GM12878 (cell line): ENCODE measurements at regions not wholly inside any gene's neighbourhood (a gene's known extent, or its start where the extent isn't known, plus 50 kb on each side); places are given as distances from the start of the nearest gene placed in this dataset.

Experiments used
- ATAC-seq: fragments of 200-7000 bp; cut with Tn5 transposase; 3 replicates; pipeline ENCODE4 v1.9.1; 2020; ENCODE audit warnings: mild to moderate bottlenecking, moderate library complexity
- BruUV-seq: library from RNA; stranded (reverse); fragments of 400-500 nt; replicated peaks from 2 replicates; lab custom pipeline; 2021; lab: Mats Ljungman, UMichigan
- CTCF ChIA-PET: fragments of 300-600 bp; sonication (Branson Sonifier 250); formaldehyde crosslinking; extraction: SDS; loops from one replicate; lab custom pipeline; 2021; ENCODE audit warnings: inconsistent platforms; lab: Yijun Ruan, JAX
- POLR2A ChIA-PET: fragments of 350-600 bp; formaldehyde crosslinking; extraction: SDS; loops from one replicate; lab custom pipeline; 2021; ENCODE audit warnings: inconsistent platforms; lab: Charles Lee
- RAD21 ChIA-PET: fragments of 300-600 bp; sonication (Branson Sonifier 250); formaldehyde crosslinking; loops from one replicate; lab custom pipeline; 2023; ENCODE audit warnings: antibody characterized with exemption; ENCODE audit not compliant: unreplicated experiment; lab: Charles Lee
- SMC1A ChIA-PET: fragments of 300-600 bp; sonication (Branson Sonifier 250); formaldehyde crosslinking; loops from one replicate; lab custom pipeline; 2023; ENCODE audit not compliant: unreplicated experiment, uncharacterized antibody; lab: Charles Lee
- DNase-seq: peaks from one replicate; pipeline ENCODE4 v3.0.0-alpha.2; 2011; ENCODE audit warnings: low read depth, low spot score
- FAIRE-seq: peaks from 3 replicates; lab custom pipeline; 2011; peaks lifted over from hg19 to GRCh38; lab: Jason Lieb, UNC
- H2AFZ ChIP-seq: 2 replicates; pipeline ENCODE4 v1.6.0; 2011; ENCODE audit warnings: low read depth, low read length, control low read depth; ENCODE audit not compliant: control insufficient read depth
- H3K27ac ChIP-seq: 2 replicates; pipeline ENCODE4 v1.5.1; 2011; ENCODE audit warnings: control low read depth; ENCODE audit not compliant: control insufficient read depth, insufficient read depth
- H3K27me3 ChIP-seq, 2 experiments: replicated peaks in 1 of 2; 2 replicates each; pipeline versions ENCODE4 v1.6.0 to v1.6.1; 2011; ENCODE audit warnings: low read length in 1 of 2; ENCODE audit not compliant: control insufficient read depth in 2 of 2, insufficient read depth in 2 of 2
- H3K36me3 ChIP-seq, 2 experiments: 2 replicates each; pipeline ENCODE4 v1.5.1; 2011; ENCODE audit warnings: low read length in 1 of 2; ENCODE audit not compliant: control insufficient read depth in 2 of 2, insufficient read depth in 2 of 2
- H3K4me1 ChIP-seq: 2 replicates; pipeline ENCODE4 v1.6.1; 2011; ENCODE audit warnings: mild to moderate bottlenecking, low read length, moderate library complexity, mixed read lengths; ENCODE audit not compliant: control insufficient read depth, insufficient read depth
- H3K4me2 ChIP-seq: 2 replicates; pipeline ENCODE4 v1.6.0; 2011; ENCODE audit warnings: control low read depth; ENCODE audit not compliant: control insufficient read depth, insufficient read depth
- H3K4me3 ChIP-seq: fragments of 200-600 bp; sonication (generic); 2 replicates; pipeline ENCODE4 v1.5.1; 2016
- H3K79me2 ChIP-seq: 2 replicates; pipeline ENCODE4 v1.6.0; 2011; ENCODE audit warnings: low read length; ENCODE audit not compliant: control insufficient read depth, insufficient read depth
- H3K9ac ChIP-seq: 2 replicates; pipeline ENCODE4 v1.8.0; 2011; ENCODE audit warnings: low read length, control low read depth, mixed read lengths; ENCODE audit not compliant: control insufficient read depth, insufficient read depth
- H3K9me3 ChIP-seq: replicated peaks from 3 replicates; pipeline ENCODE4 v1.5.1; 2011; ENCODE audit warnings: mild to moderate bottlenecking, low read length; ENCODE audit not compliant: control insufficient read depth, insufficient read depth
- H4K20me1 ChIP-seq: 2 replicates; pipeline ENCODE4 v1.6.0; 2011; ENCODE audit not compliant: control insufficient read depth, insufficient read depth
- BCL11A ChIP-seq: IDR thresholded peaks from 2 replicates; pipeline ENCODE4 v1.6.1; 2011; ENCODE audit warnings: low read depth, low read length
- CREM ChIP-seq: IDR thresholded peaks from 2 replicates; pipeline ENCODE4 v1.6.1; 2014; ENCODE audit warnings: antibody characterized with exemption, low read depth
- DPF2 ChIP-seq: fragments of 450-650 bp; IDR thresholded peaks from 2 replicates; pipeline ENCODE4 v1.6.1; 2017; ENCODE audit warnings: mild to moderate bottlenecking
- EP300 ChIP-seq, 2 experiments: fragments of 150-350 bp in 1 of 2; IDR thresholded peaks; 2 replicates each; pipeline ENCODE4 v1.6.1; 2011 to 2012; ENCODE audit warnings: low read depth in 2 of 2, low read length in 2 of 2, borderline replicate concordance in 1 of 2, improper control_type of control experiment in 1 of 2, inconsistent platforms in 1 of 2; ENCODE audit not compliant: control insufficient read depth in 1 of 2
- HCFC1 ChIP-seq: fragments of 150-350 bp; IDR thresholded peaks from 2 replicates; pipeline ENCODE4 v1.6.1; 2014; ENCODE audit warnings: low read length
- MEF2A ChIP-seq: IDR thresholded peaks from 2 replicates; pipeline ENCODE4 v1.6.1; 2011; ENCODE audit warnings: low read depth, mild to moderate bottlenecking, low read length, moderate library complexity; ENCODE audit not compliant: insufficient read depth
- MTA2 ChIP-seq: fragments of 450-650 bp; IDR thresholded peaks from 2 replicates; pipeline ENCODE4 v1.6.1; 2016; ENCODE audit warnings: low read depth, mild to moderate bottlenecking, moderate library complexity
- RAD21 ChIP-seq: IDR thresholded peaks from 2 replicates; pipeline ENCODE4 v1.6.1; 2011; ENCODE audit warnings: mild to moderate bottlenecking, low read depth, low read length, moderate library complexity; ENCODE audit not compliant: insufficient read depth
- RBBP5 ChIP-seq: fragments of 200-600 bp; sonication (generic); conservative IDR thresholded peaks from 2 replicates; pipeline ENCODE4 v1.6.1; 2016
- SUPT20H ChIP-seq: IDR thresholded peaks from 2 replicates; pipeline ENCODE4 v1.6.1; 2011; ENCODE audit warnings: low read depth, mild to moderate bottlenecking, low read length, moderate library complexity, borderline replicate concordance; ENCODE audit not compliant: control insufficient read depth
- TAF1 ChIP-seq: IDR thresholded peaks from 2 replicates; pipeline ENCODE4 v1.6.1; 2011; ENCODE audit warnings: mild to moderate bottlenecking, low read depth, low read length, borderline replicate concordance
- TARDBP ChIP-seq: IDR thresholded peaks from 2 replicates; pipeline ENCODE4 v1.6.1; 2016; ENCODE audit warnings: borderline replicate concordance
- YBX1 ChIP-seq: fragments of 450-650 bp; IDR thresholded peaks from 2 replicates; pipeline ENCODE4 v1.6.1; 2016; ENCODE audit warnings: antibody characterized with exemption
- ZNF207 ChIP-seq: fragments of 450-650 bp; IDR thresholded peaks from 2 replicates; pipeline ENCODE4 v1.6.1; 2014; ENCODE audit warnings: antibody characterized with exemption, mild to moderate bottlenecking, borderline replicate concordance
- in situ Hi-C: fragments of 300-500 bp; cut with MboI; formaldehyde crosslinking; loops from 9 replicates; pipeline ENCODE4 v1.14.3; 2018; ENCODE audit warnings: mixed read lengths
- intact Hi-C: fragments of 100-400 bp; cut with micrococcal nuclease; formaldehyde crosslinking; loops from one replicate; pipeline ENCODE4 v1.14.2; 2022; ENCODE audit not compliant: unreplicated experiment
- TF ChIP-seq, protein P1 (sequence below): fragments of 450-650 bp; IDR thresholded peaks from 2 replicates; pipeline ENCODE4 v1.6.1; 2016; ENCODE audit warnings: mild to moderate bottlenecking
- TF ChIP-seq, protein P2 (sequence below): fragments of 450-650 bp; IDR thresholded peaks from 2 replicates; pipeline ENCODE4 v1.6.1; 2018; ENCODE audit warnings: borderline replicate concordance, mild to moderate bottlenecking; ENCODE audit not compliant: partially characterized antibody
- TF ChIP-seq, protein P3 (sequence below): fragments of 450-650 bp; IDR thresholded peaks from 2 replicates; pipeline ENCODE4 v1.6.1; 2018; ENCODE audit warnings: mild to moderate bottlenecking, low read depth, moderate library complexity; ENCODE audit not compliant: partially characterized antibody

DNA sequence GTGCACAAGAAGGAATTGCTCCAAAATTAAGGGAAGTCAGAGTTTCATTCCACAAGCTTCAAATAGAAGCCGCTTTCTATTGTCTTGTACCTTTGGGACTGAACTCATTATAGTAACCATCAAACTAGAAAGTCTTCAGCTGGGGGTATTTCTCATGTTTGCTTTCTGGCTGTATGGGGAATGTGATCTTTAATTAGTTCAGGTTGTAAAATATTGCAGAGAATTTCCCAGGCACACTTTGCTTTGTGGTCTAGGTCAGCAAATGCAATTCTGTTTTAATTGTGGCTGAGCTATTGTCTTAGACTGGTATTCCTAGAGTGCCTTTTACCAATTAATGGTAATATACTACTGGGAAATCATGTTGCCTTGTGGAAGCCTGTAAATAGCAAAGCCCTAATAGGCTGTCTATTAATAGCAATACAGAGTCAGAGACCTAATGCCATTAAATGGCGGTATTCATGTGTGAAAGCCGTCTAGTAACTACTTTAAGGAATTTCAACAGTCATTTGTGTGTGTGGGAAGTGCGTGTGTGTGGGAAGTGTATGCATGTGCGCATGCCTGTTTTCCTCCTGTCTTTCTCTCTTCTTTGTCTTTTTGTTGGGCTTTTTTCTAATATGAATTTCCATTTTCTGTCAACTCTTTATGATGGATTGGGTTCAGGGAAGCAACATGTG, 276.6 kb downstream of the FAT3 start (continued):
- TF ChIP-seq, protein P1, sequence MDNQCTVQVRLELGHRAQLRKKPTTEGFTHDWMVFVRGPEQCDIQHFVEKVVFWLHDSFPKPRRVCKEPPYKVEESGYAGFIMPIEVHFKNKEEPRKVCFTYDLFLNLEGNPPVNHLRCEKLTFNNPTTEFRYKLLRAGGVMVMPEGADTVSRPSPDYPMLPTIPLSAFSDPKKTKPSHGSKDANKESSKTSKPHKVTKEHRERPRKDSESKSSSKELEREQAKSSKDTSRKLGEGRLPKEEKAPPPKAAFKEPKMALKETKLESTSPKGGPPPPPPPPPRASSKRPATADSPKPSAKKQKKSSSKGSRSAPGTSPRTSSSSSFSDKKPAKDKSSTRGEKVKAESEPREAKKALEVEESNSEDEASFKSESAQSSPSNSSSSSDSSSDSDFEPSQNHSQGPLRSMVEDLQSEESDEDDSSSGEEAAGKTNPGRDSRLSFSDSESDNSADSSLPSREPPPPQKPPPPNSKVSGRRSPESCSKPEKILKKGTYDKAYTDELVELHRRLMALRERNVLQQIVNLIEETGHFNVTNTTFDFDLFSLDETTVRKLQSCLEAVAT, result no peak
- TF ChIP-seq YBX1, result no peak

DNA sequence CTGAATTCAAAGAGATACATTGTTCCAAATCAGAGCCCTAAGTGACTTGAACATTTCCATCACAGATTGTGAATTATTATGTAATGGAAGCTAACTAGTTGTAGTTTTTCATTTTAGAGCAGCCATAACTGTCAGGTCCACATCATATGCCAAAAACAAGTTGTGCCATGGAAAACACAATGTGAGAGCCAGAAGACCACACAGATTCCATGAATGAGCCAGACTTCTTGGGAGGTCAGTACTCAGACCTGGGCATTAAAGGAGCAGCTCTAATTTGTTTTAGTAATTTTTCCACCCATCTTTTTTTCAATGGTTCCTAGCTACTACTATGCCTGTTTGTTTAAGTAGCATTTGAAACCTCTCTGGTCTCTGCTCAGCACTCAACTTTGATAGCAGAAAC, 279.4 kb downstream of the FAT3 start:
- Histone ChIP-seq H3K36me3 (no peaks in the 10 kb centered on the region), H2AFZ (no peak overlapping the region), H3K4me2 (no peak overlapping the region), H3K27ac (no peak overlapping the region), H3K9me3 (no peaks in the 10 kb centered on the region), H4K20me1 (no peaks in the 10 kb centered on the region), H3K27me3 (no peaks in the 10 kb centered on the region), H3K4me1 (no peaks in the 10 kb centered on the region), H3K79me2 (no peaks in the 10 kb centered on the region), H3K9ac (no peak overlapping the region), H3K4me3 (no peak overlapping the region)
- FAIRE-seq, result no peak
- ChIA-PET SMC1A (no interaction called here), CTCF (no interaction called here), POLR2A (no interaction called here), RAD21 (no interaction called here)
- ATAC-seq, result no peak
- BruUV-seq, result no TSS peak
- no peak for DNase-seq
- intact Hi-C loops (no loop called here), in situ Hi-C loops (no loop called here)
- no peak for TF ChIP-seq MTA2
- no peak for TF ChIP-seq TARDBP
- TF ChIP-seq BCL11A, result no peak
- TF ChIP-seq CREM, result no peak
- no peak for TF ChIP-seq DPF2
- TF ChIP-seq ZNF207, result no peak
- no peak for TF ChIP-seq RAD21
- TF ChIP-seq, protein P2, sequence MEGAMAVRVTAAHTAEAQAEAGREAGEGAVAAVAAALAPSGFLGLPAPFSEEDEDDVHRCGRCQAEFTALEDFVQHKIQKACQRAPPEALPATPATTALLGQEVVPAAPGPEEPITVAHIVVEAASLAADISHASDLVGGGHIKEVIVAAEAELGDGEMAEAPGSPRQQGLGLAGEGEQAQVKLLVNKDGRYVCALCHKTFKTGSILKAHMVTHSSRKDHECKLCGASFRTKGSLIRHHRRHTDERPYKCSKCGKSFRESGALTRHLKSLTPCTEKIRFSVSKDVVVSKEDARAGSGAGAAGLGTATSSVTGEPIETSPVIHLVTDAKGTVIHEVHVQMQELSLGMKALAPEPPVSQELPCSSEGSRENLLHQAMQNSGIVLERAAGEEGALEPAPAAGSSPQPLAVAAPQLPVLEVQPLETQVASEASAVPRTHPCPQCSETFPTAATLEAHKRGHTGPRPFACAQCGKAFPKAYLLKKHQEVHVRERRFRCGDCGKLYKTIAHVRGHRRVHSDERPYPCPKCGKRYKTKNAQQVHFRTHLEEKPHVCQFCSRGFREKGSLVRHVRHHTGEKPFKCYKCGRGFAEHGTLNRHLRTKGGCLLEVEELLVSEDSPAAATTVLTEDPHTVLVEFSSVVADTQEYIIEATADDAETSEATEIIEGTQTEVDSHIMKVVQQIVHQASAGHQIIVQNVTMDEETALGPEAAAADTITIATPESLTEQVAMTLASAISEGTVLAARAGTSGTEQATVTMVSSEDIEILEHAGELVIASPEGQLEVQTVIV, result no peak
- TF ChIP-seq MEF2A, result no peak
- no peak for TF ChIP-seq EP300 (IDR thresholded peaks at IDR 0.05; ENCODE audit: borderline replicate concordance in 1 of 2, control insufficient read depth in 1 of 2, low read depth in 2 of 2, low read length in 2 of 2)
- no peak for TF ChIP-seq TAF1
- no peak for TF ChIP-seq HCFC1
- no peak for TF ChIP-seq RBBP5
- no peak for TF ChIP-seq SUPT20H
- TF ChIP-seq, protein P3, sequence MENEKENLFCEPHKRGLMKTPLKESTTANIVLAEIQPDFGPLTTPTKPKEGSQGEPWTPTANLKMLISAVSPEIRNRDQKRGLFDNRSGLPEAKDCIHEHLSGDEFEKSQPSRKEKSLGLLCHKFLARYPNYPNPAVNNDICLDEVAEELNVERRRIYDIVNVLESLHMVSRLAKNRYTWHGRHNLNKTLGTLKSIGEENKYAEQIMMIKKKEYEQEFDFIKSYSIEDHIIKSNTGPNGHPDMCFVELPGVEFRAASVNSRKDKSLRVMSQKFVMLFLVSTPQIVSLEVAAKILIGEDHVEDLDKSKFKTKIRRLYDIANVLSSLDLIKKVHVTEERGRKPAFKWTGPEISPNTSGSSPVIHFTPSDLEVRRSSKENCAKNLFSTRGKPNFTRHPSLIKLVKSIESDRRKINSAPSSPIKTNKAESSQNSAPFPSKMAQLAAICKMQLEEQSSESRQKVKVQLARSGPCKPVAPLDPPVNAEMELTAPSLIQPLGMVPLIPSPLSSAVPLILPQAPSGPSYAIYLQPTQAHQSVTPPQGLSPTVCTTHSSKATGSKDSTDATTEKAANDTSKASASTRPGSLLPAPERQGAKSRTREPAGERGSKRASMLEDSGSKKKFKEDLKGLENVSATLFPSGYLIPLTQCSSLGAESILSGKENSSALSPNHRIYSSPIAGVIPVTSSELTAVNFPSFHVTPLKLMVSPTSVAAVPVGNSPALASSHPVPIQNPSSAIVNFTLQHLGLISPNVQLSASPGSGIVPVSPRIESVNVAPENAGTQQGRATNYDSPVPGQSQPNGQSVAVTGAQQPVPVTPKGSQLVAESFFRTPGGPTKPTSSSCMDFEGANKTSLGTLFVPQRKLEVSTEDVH, result no peak
